A673 (cell line): ENCODE measurements at regions not wholly inside any gene's neighbourhood (a gene's known extent, or its start where the extent isn't known, plus 50 kb on each side); places are given as distances from the start of the nearest gene placed in this dataset.

Experiments
- BruUV-seq: library from RNA; stranded (reverse); fragments of 400-500 nt; replicated peaks from 2 replicates; lab custom pipeline; 2021; lab: Mats Ljungman, UMichigan
- CTCF ChIA-PET: fragments of 300-600 bp; sonication (Branson Sonifier 250); formaldehyde crosslinking; loops from one replicate; lab custom pipeline; 2022; ENCODE audit warnings: antibody characterized with exemption; lab: Charles Lee
- POLR2A ChIA-PET: fragments of 300-600 bp; sonication (Branson Sonifier 250); formaldehyde crosslinking; loops from one replicate; lab custom pipeline; 2022; ENCODE audit warnings: antibody characterized with exemption; ENCODE audit not compliant: low non-redundant PET; lab: Charles Lee
- DNase-seq: peaks from one replicate; pipeline ENCODE4 v3.0.0-alpha.2; 2015; ENCODE audit warnings: low spot score
- H3K27ac ChIP-seq: fragments of 200-600 bp; sonication (generic); 2 replicates; pipeline ENCODE4 v1.5.1; 2016; ENCODE audit warnings: mixed run types, low read depth, mild to moderate bottlenecking, mixed read lengths, antibody characterized with exemption, low read length; ENCODE audit not compliant: poor library complexity, severe bottlenecking
- H3K27me3 ChIP-seq: fragments of 200-600 bp; sonication (generic); replicated peaks from 2 replicates; pipeline ENCODE4 v1.6.1; 2017; ENCODE audit warnings: mixed run types, low read depth, mild to moderate bottlenecking, mixed read lengths, antibody characterized with exemption, low read length; ENCODE audit not compliant: insufficient read depth, poor library complexity
- H3K36me3 ChIP-seq: fragments of 200-600 bp; sonication (generic); 2 replicates; pipeline ENCODE4 v1.6.1; 2016; ENCODE audit warnings: mixed run types, mild to moderate bottlenecking, mixed read lengths, antibody characterized with exemption, low read length; ENCODE audit not compliant: insufficient read depth, poor library complexity, severe bottlenecking
- H3K4me1 ChIP-seq: fragments of 200-600 bp; sonication (generic); 2 replicates; pipeline ENCODE4 v1.6.1; 2017; ENCODE audit warnings: mixed run types, mild to moderate bottlenecking, mixed read lengths, antibody characterized with exemption, low read length; ENCODE audit not compliant: insufficient read depth, poor library complexity, severe bottlenecking
- H3K4me3 ChIP-seq: fragments of 200-600 bp; sonication (generic); 2 replicates; pipeline ENCODE4 v1.5.1; 2016; ENCODE audit warnings: low read depth, mixed run types, mild to moderate bottlenecking, mixed read lengths, low read length; ENCODE audit not compliant: poor library complexity, severe bottlenecking
- H3K9me3 ChIP-seq: fragments of 200-600 bp; sonication (generic); 2 replicates; pipeline ENCODE4 v1.6.1; 2016; ENCODE audit warnings: mixed run types, low read depth, mild to moderate bottlenecking, mixed read lengths, antibody characterized with exemption, low read length; ENCODE audit not compliant: poor library complexity, severe bottlenecking
- CTCF ChIP-seq: fragments of 300-800, 200-600 bp; sonication (generic); conservative IDR thresholded peaks from 2 replicates; pipeline ENCODE4 v1.5.1; 2017; ENCODE audit warnings: low read depth, mild to moderate bottlenecking, antibody characterized with exemption, low read length, moderate library complexity, mixed read lengths
- EZH2 ChIP-seq: fragments of 200-600 bp; sonication (generic); IDR thresholded peaks from 2 replicates; pipeline ENCODE4 v1.6.1; 2017; ENCODE audit warnings: borderline replicate concordance, low read depth, mild to moderate bottlenecking, mixed read lengths, antibody characterized with exemption, low read length; ENCODE audit not compliant: poor library complexity, severe bottlenecking
- intact Hi-C: fragments of 100-400 bp; cut with micrococcal nuclease; formaldehyde crosslinking; loops from one replicate; pipeline ENCODE4 v1.10.0; 2022; ENCODE audit not compliant: unreplicated experiment

GRCh38 chr6:41451039-41451438 is 95.1 kb upstream of the FOXP4 start:
- Histone ChIP-seq H3K27me3 (no peaks in the 10 kb centered on the region), H3K9me3 (no peaks in the 10 kb centered on the region), H3K36me3 (no peaks in the 10 kb centered on the region), H3K4me3 (no peak overlapping the region), H3K27ac (no peak overlapping the region), H3K4me1 (peaks cover 5% of the 10 kb centered on the region)
- no peak for DNase-seq
- BruUV-seq: no TSS peak
- intact Hi-C loops: no loop called here
- ChIA-PET CTCF (no interaction called here), POLR2A (no interaction called here)
- no peak for TF ChIP-seq CTCF
- no peak for TF ChIP-seq EZH2

DNA sequence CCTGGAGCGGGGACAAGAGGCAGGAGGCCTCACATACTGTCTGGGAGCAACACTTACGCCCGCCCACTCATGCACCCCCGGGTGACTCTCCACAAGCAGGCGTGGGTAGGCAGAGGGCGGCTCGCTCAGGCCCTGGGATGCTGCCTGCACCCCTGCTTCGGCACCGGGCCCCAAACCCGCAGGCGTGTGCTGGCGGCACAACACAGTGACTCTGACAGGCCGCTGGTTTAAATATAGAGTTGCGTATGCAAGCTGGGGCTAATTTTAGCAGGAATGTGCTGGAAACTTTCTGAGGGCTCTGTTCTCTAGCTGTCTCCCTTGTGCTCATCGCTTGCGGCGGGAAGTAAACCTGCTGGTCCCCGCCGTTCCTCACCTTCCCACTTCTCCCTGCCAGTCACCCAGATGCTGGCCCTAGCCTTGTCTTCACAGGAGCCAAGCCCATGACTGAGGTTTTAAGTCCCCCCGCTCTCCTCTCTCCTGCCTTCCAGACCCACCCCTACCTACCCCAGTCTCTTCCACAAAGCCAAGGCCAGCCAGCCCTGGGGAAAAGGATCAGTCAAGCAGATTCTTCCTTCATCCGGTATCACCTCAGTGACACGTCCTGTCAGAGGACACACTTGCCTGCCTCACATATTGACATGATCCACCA is 94.5 kb upstream of the FOXP4 start:
- H3K27me3 ChIP-seq: no peaks in the 10 kb centered on the region
- BruUV-seq: no TSS peak
- H3K36me3 ChIP-seq: no peaks in the 10 kb centered on the region
- CTCF ChIA-PET: no interaction called here
- H3K9me3 ChIP-seq: no peaks in the 10 kb centered on the region
- no peak overlapping the region for H3K4me3 ChIP-seq
- no peak overlapping the region for H3K27ac ChIP-seq
- POLR2A ChIA-PET: no interaction called here
- intact Hi-C loops: no loop called here
- H3K4me1 ChIP-seq: peaks cover 5% of the 10 kb centered on the region
- DNase-seq: no peak
- TF ChIP-seq CTCF (no peak), EZH2 (no peak)

DNA sequence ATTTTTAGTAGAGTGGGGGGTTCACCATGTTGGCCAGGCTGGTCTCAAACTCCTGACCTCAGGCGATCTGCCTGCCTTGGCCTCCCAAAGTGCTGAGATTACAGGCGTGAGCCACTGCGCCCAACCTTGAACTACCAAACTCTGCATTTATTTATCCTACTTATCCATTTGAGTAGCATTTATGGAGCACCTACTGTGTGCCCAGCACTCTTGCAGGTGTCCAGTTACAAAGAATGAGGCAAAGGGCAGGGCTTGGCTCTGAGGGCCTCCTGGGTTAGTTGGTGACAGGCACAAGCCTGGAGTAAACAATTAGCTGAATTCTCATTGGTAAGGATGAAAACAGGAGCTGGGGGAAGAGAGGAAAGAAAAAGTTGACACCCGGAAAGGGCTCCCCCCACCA is 93.4 kb upstream of the FOXP4 start:
- no peaks in the 10 kb centered on the region for H3K9me3 ChIP-seq
- BruUV-seq: no TSS peak
- no peak overlapping the region for H3K4me3 ChIP-seq
- DNase-seq: no peak
- POLR2A ChIA-PET: no interaction called here
- peaks cover 5% of the 10 kb centered on the region for H3K4me1 ChIP-seq
- CTCF ChIA-PET: no interaction called here
- H3K27ac ChIP-seq: no peak overlapping the region
- no peaks in the 10 kb centered on the region for H3K36me3 ChIP-seq
- intact Hi-C loops: no loop called here
- no peaks in the 10 kb centered on the region for H3K27me3 ChIP-seq
- TF ChIP-seq CTCF: no peak
- TF ChIP-seq EZH2: no peak
